CD4-positive, alpha-beta T cell (primary cell): ENCODE measurements at regions not wholly inside any gene's neighbourhood (a gene's known extent, or its start where the extent isn't known, plus 50 kb on each side); places are given as distances from the start of the nearest gene placed in this dataset.

Experiments used
- ATAC-seq: fragments of 200-7000 bp; cut with Tn5 transposase; one replicate; pipeline ENCODE4 v1.10.0; 2022; ENCODE audit warnings: mild to moderate bottlenecking; ENCODE audit not compliant: poor library complexity
- CTCF ChIA-PET: fragments of 350-600 bp; sonication (Branson Sonifier 250); formaldehyde crosslinking; loops from one replicate; lab custom pipeline; 2021; ENCODE audit warnings: antibody characterized with exemption, inconsistent platforms; lab: Charles Lee
- POLR2A ChIA-PET: fragments of 350-600 bp; sonication (Branson Sonifier 250); formaldehyde crosslinking; loops from one replicate; lab custom pipeline; 2021; ENCODE audit warnings: antibody characterized with exemption, inconsistent platforms; lab: Charles Lee
- DNase-seq, 14 experiments: peaks; one replicate each; pipeline ENCODE4 v3.0.0-alpha.2; 2013 to 2020; ENCODE audit warnings: mixed read lengths in 2 of 14
- H3K27ac ChIP-seq, 2 donors: one replicate each; pipeline versions ENCODE4 v1.5.1 to v1.7.0; 2013; ENCODE audit warnings: low read length in 2 of 2, low read depth in 1 of 2, mild to moderate bottlenecking in 1 of 2
- H3K27me3 ChIP-seq, 2 experiments: 1 replicate in 1 of 2; 2 replicates in 1 of 2; pipeline versions ENCODE4 v1.6.1 to v1.7.0; 2013; ENCODE audit warnings: low read length in 2 of 2, control low read depth in 1 of 2, mild to moderate bottlenecking in 1 of 2, moderate library complexity in 1 of 2; ENCODE audit not compliant: insufficient read depth in 2 of 2, control insufficient read depth in 1 of 2
- H3K36me3 ChIP-seq: one replicate; pipeline ENCODE4 v1.6.1; 2013; ENCODE audit warnings: low read length, control low read depth; ENCODE audit not compliant: insufficient read depth
- H3K4me1 ChIP-seq: one replicate; pipeline ENCODE4 v1.6.1; 2013; ENCODE audit warnings: low read length, control low read depth; ENCODE audit not compliant: insufficient read depth
- H3K4me3 ChIP-seq: one replicate; pipeline ENCODE4 v1.5.1; 2013; ENCODE audit warnings: mild to moderate bottlenecking, low read length, moderate library complexity
- H3K9me3 ChIP-seq, 2 experiments: 1 replicate in 1 of 2; 2 replicates in 1 of 2; pipeline versions ENCODE4 v1.6.1 to v1.7.0; 2013; ENCODE audit warnings: low read length in 2 of 2, mild to moderate bottlenecking in 2 of 2, control low read depth in 1 of 2, moderate library complexity in 1 of 2; ENCODE audit not compliant: control insufficient read depth in 1 of 2, insufficient read depth in 1 of 2
- H3K27ac Mint-ChIP-seq: one replicate; pipeline ENCODE4 v1.8.0; 2020; ENCODE audit warnings: mixed read lengths
- H3K27me3 Mint-ChIP-seq: one replicate; pipeline ENCODE4 v1.8.0; 2021; ENCODE audit warnings: mixed read lengths
- H3K36me3 Mint-ChIP-seq: one replicate; pipeline ENCODE4 v1.8.0; 2021; ENCODE audit warnings: low read depth, mixed read lengths
- H3K4me1 Mint-ChIP-seq: one replicate; pipeline ENCODE4 v1.8.0; 2021; ENCODE audit warnings: low read depth, mixed read lengths
- H3K4me3 Mint-ChIP-seq: one replicate; pipeline ENCODE4 v1.8.0; 2020; ENCODE audit warnings: mild to moderate bottlenecking, mixed read lengths
- H3K9me3 Mint-ChIP-seq: one replicate; pipeline ENCODE4 v1.8.0; 2020; ENCODE audit warnings: mixed read lengths
- CTCF ChIP-seq: fragments of 200-600 bp; IDR thresholded peaks from one replicate; pipeline ENCODE4 v1.8.0; 2022; ENCODE audit warnings: antibody characterized with exemption, mild to moderate bottlenecking
- intact Hi-C, 2 experiments: fragments of 100-400 bp; cut with DNase I in 1 of 2; cut with micrococcal nuclease in 1 of 2; formaldehyde crosslinking; loops; one replicate each; pipeline versions ENCODE4 v1.15.1 to v1.9.0; 2023 to 2025; cut with DNase I, micrococcal nuclease

- TF ChIP-seq CTCF = no peak
- Histone ChIP-seq H3K9me3 (no peaks in the 10 kb centered on the region), H3K4me1 (no peaks in the 10 kb centered on the region), H3K27ac (no peak overlapping the region), H3K4me3 (no peak overlapping the region), H3K27me3 (no peaks in the 10 kb centered on the region), H3K36me3 (no peaks in the 10 kb centered on the region)
- Mint-ChIP-seq H3K36me3 (no peaks in the 10 kb centered on the region), H3K27me3 (peaks cover 3% of the 10 kb centered on the region), H3K4me1 (no peaks in the 10 kb centered on the region), H3K27ac (no peak overlapping the region), H3K4me3 (no peak overlapping the region), H3K9me3 (no peaks in the 10 kb centered on the region)
- intact Hi-C loops = no loop called here
- ChIA-PET POLR2A (no interaction called here), CTCF (no interaction called here)
- ATAC-seq (no peak), DNase-seq (no peak)
These were observed 58.1 kb upstream of the MRPS22 start for GRCh38 chr3:139285691-139286090.

- H3K4me1 Mint-ChIP-seq = no peaks in the 10 kb centered on the region
- H3K36me3 Mint-ChIP-seq = no peaks in the 10 kb centered on the region
- no peak for ATAC-seq
- ChIA-PET CTCF (no interaction called here), POLR2A (no interaction called here)
- intact Hi-C loops = no loop called here
- peaks cover 3% of the 10 kb centered on the region for H3K27me3 Mint-ChIP-seq
- H3K9me3 Mint-ChIP-seq = no peaks in the 10 kb centered on the region
- Histone ChIP-seq H3K27ac (no peak overlapping the region), H3K4me1 (no peaks in the 10 kb centered on the region), H3K9me3 (no peaks in the 10 kb centered on the region), H3K4me3 (no peak overlapping the region), H3K27me3 (no peaks in the 10 kb centered on the region), H3K36me3 (no peaks in the 10 kb centered on the region)
- H3K27ac Mint-ChIP-seq = no peak overlapping the region
- no peak for DNase-seq
- H3K4me3 Mint-ChIP-seq = no peak overlapping the region
- TF ChIP-seq CTCF = no peak
These were observed 57.6 kb upstream of the MRPS22 start for GRCh38 chr3:139286241-139286640.

GRCh38 chr3:139286825-139287224 is 57.0 kb upstream of the MRPS22 start:
- Histone ChIP-seq H3K9me3 (no peaks in the 10 kb centered on the region), H3K36me3 (no peaks in the 10 kb centered on the region), H3K27me3 (no peaks in the 10 kb centered on the region), H3K27ac (no peak overlapping the region), H3K4me1 (no peaks in the 10 kb centered on the region), H3K4me3 (no peak overlapping the region)
- Mint-ChIP-seq H3K27me3 (peaks cover 3% of the 10 kb centered on the region), H3K4me3 (no peak overlapping the region), H3K27ac (no peak overlapping the region), H3K9me3 (no peaks in the 10 kb centered on the region), H3K4me1 (no peaks in the 10 kb centered on the region), H3K36me3 (no peaks in the 10 kb centered on the region)
- TF ChIP-seq CTCF = no peak
- intact Hi-C loops = no loop called here
- ChIA-PET POLR2A (no interaction called here), CTCF (no interaction called here)
- ATAC-seq (no peak), DNase-seq (no peak)
